MM.1S (cell line): ENCODE measurements at regions not wholly inside any gene's neighbourhood (a gene's known extent, or its start where the extent isn't known, plus 50 kb on each side); places are given as distances from the start of the nearest gene placed in this dataset.

ENCODE experiments used
- DNase-seq: peaks from one replicate; pipeline ENCODE4 v3.0.0-alpha.2; 2015
- H2AFZ ChIP-seq: fragments of 300-600 bp; sonication (generic); 2 replicates; pipeline ENCODE4 v1.6.0; 2016; ENCODE audit warnings: antibody characterized with exemption, low read length
- H3F3A ChIP-seq: fragments of 300-600 bp; sonication (generic); 2 replicates; pipeline ENCODE4 v1.6.1; 2016; ENCODE audit warnings: mild to moderate bottlenecking, antibody characterized with exemption, low read length, moderate library complexity, mixed read lengths; ENCODE audit not compliant: insufficient read depth
- H3K27ac ChIP-seq: fragments of 300-600 bp; sonication (generic); 2 replicates; pipeline ENCODE4 v1.5.1; 2016; ENCODE audit warnings: mild to moderate bottlenecking, low read length
- H3K27me3 ChIP-seq: fragments of 300-600 bp; sonication (generic); replicated peaks from 2 replicates; pipeline ENCODE4 v1.6.0; 2016; ENCODE audit warnings: low read length; ENCODE audit not compliant: insufficient read depth
- H3K36me3 ChIP-seq: fragments of 300-600 bp; sonication (generic); replicated peaks from 2 replicates; pipeline ENCODE4 v1.6.1; 2016; ENCODE audit warnings: mild to moderate bottlenecking, low read length, mixed read lengths; ENCODE audit not compliant: insufficient read depth
- H3K4me1 ChIP-seq: fragments of 300-600 bp; sonication (generic); 2 replicates; pipeline ENCODE4 v1.6.1; 2016; ENCODE audit warnings: low read length, mixed read lengths
- H3K4me2 ChIP-seq: fragments of 300-600 bp; sonication (generic); 2 replicates; pipeline ENCODE4 v1.6.0; 2016; ENCODE audit warnings: low read depth, low read length
- H3K4me3 ChIP-seq: fragments of 300-600 bp; sonication (generic); 2 replicates; pipeline ENCODE4 v1.5.1; 2016; ENCODE audit warnings: low read length, mixed read lengths
- H3K79me2 ChIP-seq: fragments of 300-600 bp; sonication (generic); 2 replicates; pipeline ENCODE4 v1.6.1; 2016; ENCODE audit warnings: mixed run types, low read length, mixed read lengths
- H3K9ac ChIP-seq: fragments of 300-600 bp; sonication (generic); 2 replicates; pipeline ENCODE4 v1.6.1; 2016; ENCODE audit warnings: low read length, mixed read lengths
- H3K9me2 ChIP-seq: fragments of 300-600 bp; sonication (generic); replicated peaks from 2 replicates; pipeline ENCODE4 v1.6.1; 2016; ENCODE audit warnings: mild to moderate bottlenecking, low read length, mixed read lengths; ENCODE audit not compliant: insufficient read depth
- H3K9me3 ChIP-seq: fragments of 300-600 bp; sonication (generic); replicated peaks from 2 replicates; pipeline ENCODE4 v1.6.1; 2016; ENCODE audit warnings: mild to moderate bottlenecking, low read length, mixed read lengths; ENCODE audit not compliant: insufficient read depth
- H4K20me1 ChIP-seq: fragments of 300-600 bp; sonication (generic); 2 replicates; pipeline ENCODE4 v1.6.1; 2016; ENCODE audit warnings: mild to moderate bottlenecking, low read length, moderate library complexity, mixed read lengths; ENCODE audit not compliant: insufficient read depth
- CTCF ChIP-seq: fragments of 300-600 bp; sonication (generic); IDR thresholded peaks from 2 replicates; pipeline ENCODE4 v1.5.1; 2016; ENCODE audit warnings: antibody characterized with exemption, low read length, mixed read lengths
- EZH2 ChIP-seq: fragments of 300-600 bp; sonication (generic); optimal IDR thresholded peaks from 2 replicates; pipeline ENCODE3; 2017; ENCODE audit warnings: low read depth, mild to moderate bottlenecking, antibody characterized with exemption, low read length, mixed read lengths
- EZH2phosphoT487 ChIP-seq: fragments of 300-600 bp; sonication (generic); IDR thresholded peaks from 2 replicates; pipeline ENCODE4 v1.6.1; 2018; ENCODE audit warnings: antibody characterized with exemption, low read length

GRCh38 chr4:133323670-133324069, 174.6 kb downstream of the PCDH10 start:
- Histone ChIP-seq H3K9me3 (no peaks in the 10 kb centered on the region), H3F3A (no peaks in the 10 kb centered on the region), H3K9me2 (no peaks in the 10 kb centered on the region), H3K27ac (no peak overlapping the region), H3K4me3 (no peak overlapping the region), H3K4me1 (no peaks in the 10 kb centered on the region), H2AFZ (no peak overlapping the region), H3K4me2 (no peak overlapping the region), H3K27me3 (no peaks in the 10 kb centered on the region), H3K36me3 (no peaks in the 10 kb centered on the region), H3K79me2 (no peaks in the 10 kb centered on the region), H4K20me1 (no peaks in the 10 kb centered on the region), H3K9ac (no peak overlapping the region)
- TF ChIP-seq EZH2 (no peak), EZH2phosphoT487 (no peak), CTCF (no peak)
- DNase-seq, result no peak

- DNase-seq, result peak; percentile 43
- H4K20me1 ChIP-seq, result no peaks in the 10 kb centered on the region
- no peak overlapping the region for H3K4me2 ChIP-seq
- no peak overlapping the region for H3K4me3 ChIP-seq
- no peaks in the 10 kb centered on the region for H3K27me3 ChIP-seq
- no peaks in the 10 kb centered on the region for H3K36me3 ChIP-seq
- H3K79me2 ChIP-seq, result no peaks in the 10 kb centered on the region
- H2AFZ ChIP-seq, result no peak overlapping the region
- H3K4me1 ChIP-seq, result no peaks in the 10 kb centered on the region
- no peaks in the 10 kb centered on the region for H3K9me3 ChIP-seq
- TF ChIP-seq EZH2phosphoT487 (no peak), CTCF (peak; percentile 65), EZH2 (no peak)
- H3K27ac ChIP-seq, result no peak overlapping the region
- H3K9me2 ChIP-seq, result no peaks in the 10 kb centered on the region
- no peaks in the 10 kb centered on the region for H3F3A ChIP-seq
- no peak overlapping the region for H3K9ac ChIP-seq
Measured at GRCh38 chr4:133320576-133321170, 171.6 kb downstream of the PCDH10 start.

- no peak overlapping the region for H2AFZ ChIP-seq
- H3K79me2 ChIP-seq, result no peaks in the 10 kb centered on the region
- TF ChIP-seq CTCF (no peak), EZH2 (no peak), EZH2phosphoT487 (no peak)
- no peaks in the 10 kb centered on the region for H3K36me3 ChIP-seq
- H3K9me3 ChIP-seq, result no peaks in the 10 kb centered on the region
- no peak for DNase-seq
- H3K4me2 ChIP-seq, result no peak overlapping the region
- H3K27me3 ChIP-seq, result no peaks in the 10 kb centered on the region
- H3K4me3 ChIP-seq, result no peak overlapping the region
- H3K27ac ChIP-seq, result no peak overlapping the region
- no peaks in the 10 kb centered on the region for H3F3A ChIP-seq
- H3K9ac ChIP-seq, result no peak overlapping the region
- H3K9me2 ChIP-seq, result no peaks in the 10 kb centered on the region
- H3K4me1 ChIP-seq, result no peaks in the 10 kb centered on the region
- H4K20me1 ChIP-seq, result no peaks in the 10 kb centered on the region
Measured at GRCh38 chr4:133316909-133317308, 167.8 kb downstream of the PCDH10 start.
